ENCODE measurements at regions not wholly inside any gene's neighbourhood (a gene's known extent, or its start where the extent isn't known, plus 50 kb on each side); places are given as distances from the start of the nearest gene placed in this dataset.

GRCh38 chr7:28266402-28266801 is 85.8 kb upstream of the JAZF1 start:
- no peak overlapping the region for H3K23ac ChIP-seq (ENCODE audit: low read depth, low read length)
- TF ChIP-seq RFX5 (IDR thresholded peaks at IDR 0.05; ENCODE audit: low read depth, low read length) (no peak), RAD21 (IDR thresholded peaks at IDR 0.05; ENCODE audit: low read length) (no peak), MAZ (IDR thresholded peaks at IDR 0.05; ENCODE audit: borderline replicate concordance, low read depth, low read length) (no peak), CHD1 (IDR thresholded peaks at IDR 0.05; ENCODE audit: low read depth, low read length) (no peak), SMC3 (IDR thresholded peaks at IDR 0.05; ENCODE audit: low read depth, low read length) (no peak), POLR2A (IDR thresholded peaks at IDR 0.05; ENCODE audit: low read depth, low read length) (no peak), CEBPB (IDR thresholded peaks at IDR 0.05; ENCODE audit: low read depth, low read length) (no peak)
- TF ChIP-seq, protein P1, sequence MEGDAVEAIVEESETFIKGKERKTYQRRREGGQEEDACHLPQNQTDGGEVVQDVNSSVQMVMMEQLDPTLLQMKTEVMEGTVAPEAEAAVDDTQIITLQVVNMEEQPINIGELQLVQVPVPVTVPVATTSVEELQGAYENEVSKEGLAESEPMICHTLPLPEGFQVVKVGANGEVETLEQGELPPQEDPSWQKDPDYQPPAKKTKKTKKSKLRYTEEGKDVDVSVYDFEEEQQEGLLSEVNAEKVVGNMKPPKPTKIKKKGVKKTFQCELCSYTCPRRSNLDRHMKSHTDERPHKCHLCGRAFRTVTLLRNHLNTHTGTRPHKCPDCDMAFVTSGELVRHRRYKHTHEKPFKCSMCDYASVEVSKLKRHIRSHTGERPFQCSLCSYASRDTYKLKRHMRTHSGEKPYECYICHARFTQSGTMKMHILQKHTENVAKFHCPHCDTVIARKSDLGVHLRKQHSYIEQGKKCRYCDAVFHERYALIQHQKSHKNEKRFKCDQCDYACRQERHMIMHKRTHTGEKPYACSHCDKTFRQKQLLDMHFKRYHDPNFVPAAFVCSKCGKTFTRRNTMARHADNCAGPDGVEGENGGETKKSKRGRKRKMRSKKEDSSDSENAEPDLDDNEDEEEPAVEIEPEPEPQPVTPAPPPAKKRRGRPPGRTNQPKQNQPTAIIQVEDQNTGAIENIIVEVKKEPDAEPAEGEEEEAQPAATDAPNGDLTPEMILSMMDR (conservative IDR thresholded peaks at IDR 0.05; ENCODE audit: low read depth, low read length), result no peak
- H3K4me3 ChIP-seq (ENCODE audit: insufficient read depth, low read depth, low read length), result no peak overlapping the region
- in situ Hi-C loops (cut with MboI; ENCODE audit: low sequenced_read_pairs) (no loop called here), intact Hi-C loops (cut with micrococcal nuclease) (no loop called here), dilution Hi-C loops (cut with HindIII; ENCODE audit: low sequenced_read_pairs, unreplicated experiment) (no loop called here)
- no peak overlapping the region for H3K18ac ChIP-seq (ENCODE audit: low read depth, low read length)
- ATAC-seq (ENCODE audit: low read depth), result no peak
- H2AFZ ChIP-seq (replicated peaks; ENCODE audit: low read length, poor library complexity), result no peak overlapping the region
- H2AK5ac ChIP-seq (ENCODE audit: low read depth, low read length), result no peak overlapping the region
- no peak overlapping the region for H3K27ac ChIP-seq (ENCODE audit: insufficient read depth, low read length)
- POLR2A ChIA-PET (ENCODE audit: unreplicated experiment), result no interaction called here
- H4K20me1 ChIP-seq (ENCODE audit: insufficient read depth, low read length), result no peaks in the 10 kb centered on the region
- H3K27me3 ChIP-seq (ENCODE audit: control insufficient read depth, insufficient read depth, low read length), result peaks cover 6% of the 10 kb centered on the region; the same call in 1 of the 2 replicates
- no peaks in the 10 kb centered on the region for H3K79me1 ChIP-seq (ENCODE audit: low read depth in 1 of 2, low read length in 2 of 2)
- no peak overlapping the region for H2BK20ac ChIP-seq (ENCODE audit: low read depth, low read length)
- H2BK15ac ChIP-seq (ENCODE audit: low read depth, low read length), result no peak overlapping the region
- no peak overlapping the region for H3K14ac ChIP-seq (replicated peaks; ENCODE audit: low read depth, low read length)
- H3K4me2 ChIP-seq (ENCODE audit: low read depth, low read length), result no peak overlapping the region
- no peak overlapping the region for H2AK9ac ChIP-seq (replicated peaks; ENCODE audit: low read depth, low read length, poor library complexity)
- H3K9me1 ChIP-seq (ENCODE audit: insufficient read depth, low read length), result no peaks in the 10 kb centered on the region
- no peaks in the 10 kb centered on the region; the same call in 1 of the 2 replicates for H3K4me1 ChIP-seq (ENCODE audit: control insufficient read depth, insufficient read depth, low read length)
- CTCF ChIA-PET, result interaction anchor here (0.9 kb wide), 1 partner anchor 74 kb away, joined by 3 read pairs; no protein-coding TSS in a partner anchor
- H2BK5ac ChIP-seq (ENCODE audit: low read depth, low read length, poor library complexity, severe bottlenecking), result no peak overlapping the region
- H4K8ac ChIP-seq (ENCODE audit: low read depth in 2 of 2, low read length in 2 of 2), result no peak overlapping the region
- no peak overlapping the region for H3K4ac ChIP-seq (ENCODE audit: low read depth, low read length)
- no peak overlapping the region for H3K9ac ChIP-seq (ENCODE audit: low read depth, low read length)
- no CpG with 5 or more reads among the region's 2 CpGs for WGBS, 2 experiments (ENCODE audit: extremely low coverage in 2 of 2, insufficient read length in 1 of 2)
- H3K56ac ChIP-seq (ENCODE audit: extremely low read depth, insufficient read depth, low read length), result no peak overlapping the region
- BruUV-seq (replicated peaks), result no TSS peak
- H3K36me3 ChIP-seq (ENCODE audit: control insufficient read depth, insufficient read depth, low read length), result no peaks in the 10 kb centered on the region
- H2BK120ac ChIP-seq (ENCODE audit: low read depth, low read length), result no peak overlapping the region
- DNase-seq, result no peak
- H3K9me3 ChIP-seq (ENCODE audit: control insufficient read depth, insufficient read depth, low read length), result no peaks in the 10 kb centered on the region
- no peak overlapping the region for H4K5ac ChIP-seq (ENCODE audit: low read depth, low read length)
- H4K91ac ChIP-seq (ENCODE audit: insufficient read depth, low read depth, low read length), result no peak overlapping the region

Measured in IMR-90 (cell line).